Liver (tissue), 8 donors: ENCODE measurements at regions not wholly inside any gene's neighbourhood (a gene's known extent, or its start where the extent isn't known, plus 50 kb on each side); places are given as distances from the start of the nearest gene placed in this dataset.

ENCODE experiments used
- DNase-seq: peaks from one replicate; pipeline ENCODE4 v3.0.0-alpha.2; 2017; ENCODE audit warnings: low spot score
- H3K27ac ChIP-seq, 2 donors: one replicate each; pipeline ENCODE4 v1.7.0; 2013; ENCODE audit warnings: inconsistent platforms in 2 of 2, low read length in 2 of 2, control low read depth in 1 of 2, low read depth in 1 of 2, mild to moderate bottlenecking in 1 of 2
- H3K27me3 ChIP-seq, 4 donors: one replicate each; pipeline versions ENCODE4 v1.6.1 to v1.7.0; 2013; ENCODE audit warnings: low read length in 3 of 4, inconsistent platforms in 1 of 4, mild to moderate bottlenecking in 1 of 4, moderate library complexity in 1 of 4; ENCODE audit not compliant: control insufficient read depth in 4 of 4, insufficient read depth in 4 of 4
- H3K36me3 ChIP-seq, 4 donors: one replicate each; pipeline versions ENCODE4 v1.6.1 to v1.7.0; 2013; ENCODE audit warnings: low read length in 3 of 4, mild to moderate bottlenecking in 3 of 4, low read depth in 1 of 4, moderate library complexity in 1 of 4; ENCODE audit not compliant: control insufficient read depth in 4 of 4, insufficient read depth in 3 of 4
- H3K4me1 ChIP-seq, 4 donors: one replicate each; pipeline versions ENCODE4 v1.6.1 to v1.7.0; 2013; ENCODE audit warnings: low read length in 3 of 4, mild to moderate bottlenecking in 3 of 4, moderate library complexity in 1 of 4; ENCODE audit not compliant: control insufficient read depth in 4 of 4, insufficient read depth in 4 of 4
- H3K4me3 ChIP-seq, 3 donors: one replicate each; pipeline versions ENCODE4 v1.6.1 to v1.7.0; 2013; ENCODE audit warnings: low read length in 3 of 3, control low read depth in 1 of 3, low read depth in 1 of 3, mild to moderate bottlenecking in 1 of 3
- H3K9ac ChIP-seq, 2 donors: one replicate each; pipeline ENCODE4 v1.7.0; 2013; ENCODE audit warnings: low read length in 2 of 2, mild to moderate bottlenecking in 2 of 2, moderate library complexity in 2 of 2, control low read depth in 1 of 2, low read depth in 1 of 2
- H3K9me3 ChIP-seq, 4 donors: one replicate each; pipeline versions ENCODE4 v1.6.1 to v1.7.0; 2013; ENCODE audit warnings: low read length in 3 of 4; ENCODE audit not compliant: control insufficient read depth in 4 of 4
- ATF3 ChIP-seq: IDR thresholded peaks from 2 replicates; pipeline ENCODE4 v1.6.1; 2016; ENCODE audit warnings: antibody characterized with exemption
- CTCF ChIP-seq: fragments of 150-350 bp; IDR thresholded peaks from 2 replicates; pipeline ENCODE4 v1.5.1; 2017; ENCODE audit warnings: improper control_type of control experiment, low read depth, low read length; ENCODE audit not compliant: missing input control
- EGR1 ChIP-seq, 2 donors: IDR thresholded peaks; 2 replicates each; pipeline ENCODE4 v1.6.1; 2016 to 2018; ENCODE audit warnings: antibody characterized with exemption in 2 of 2, low read depth in 2 of 2
- FOXA1 ChIP-seq: IDR thresholded peaks from 2 replicates; pipeline ENCODE4 v1.6.1; 2016; ENCODE audit warnings: antibody characterized with exemption
- FOXA2 ChIP-seq: IDR thresholded peaks from 2 replicates; pipeline ENCODE4 v1.6.1; 2016; ENCODE audit warnings: antibody characterized with exemption
- GABPA ChIP-seq, 2 donors: IDR thresholded peaks in 1 of 2; conservative IDR thresholded peaks in 1 of 2; 2 replicates each; pipeline ENCODE4 v1.6.1; 2016; ENCODE audit warnings: antibody characterized with exemption in 2 of 2, mild to moderate bottlenecking in 1 of 2, moderate library complexity in 1 of 2
- HNF4A ChIP-seq, 2 donors: conservative IDR thresholded peaks; 2 replicates each; pipeline ENCODE4 v1.6.1; 2016; ENCODE audit warnings: antibody characterized with exemption in 2 of 2, mild to moderate bottlenecking in 2 of 2
- HNF4G ChIP-seq: IDR thresholded peaks from 2 replicates; pipeline ENCODE4 v1.6.1; 2016; ENCODE audit warnings: antibody characterized with exemption
- JUND ChIP-seq, 2 donors: IDR thresholded peaks; 2 replicates each; pipeline ENCODE4 v1.6.1; 2016; ENCODE audit warnings: antibody characterized with exemption in 2 of 2
- NR2F2 ChIP-seq: IDR thresholded peaks from 2 replicates; pipeline ENCODE4 v1.6.1; 2016; ENCODE audit warnings: antibody characterized with exemption
- RAD21 ChIP-seq, 2 donors: IDR thresholded peaks; 2 replicates each; pipeline ENCODE4 v1.6.1; 2016; ENCODE audit warnings: antibody characterized with exemption in 2 of 2, mild to moderate bottlenecking in 2 of 2
- REST ChIP-seq: IDR thresholded peaks from 2 replicates; pipeline ENCODE4 v1.6.1; 2016; ENCODE audit warnings: antibody characterized with exemption, mild to moderate bottlenecking
- RXRA ChIP-seq, 2 donors: IDR thresholded peaks; 2 replicates each; pipeline ENCODE4 v1.6.1; 2017 to 2018; ENCODE audit warnings: antibody characterized with exemption in 2 of 2, mild to moderate bottlenecking in 1 of 2
- SP1 ChIP-seq: IDR thresholded peaks from 2 replicates; pipeline ENCODE4 v1.6.1; 2018; ENCODE audit warnings: antibody characterized with exemption, mild to moderate bottlenecking
- TAF1 ChIP-seq: conservative IDR thresholded peaks from 2 replicates; pipeline ENCODE4 v1.6.1; 2016; ENCODE audit warnings: antibody characterized with exemption, mild to moderate bottlenecking
- YY1 ChIP-seq: IDR thresholded peaks from 2 replicates; pipeline ENCODE4 v1.6.1; 2016; ENCODE audit warnings: antibody characterized with exemption, mild to moderate bottlenecking
- ZBTB33 ChIP-seq: IDR thresholded peaks from 2 replicates; pipeline ENCODE4 v1.6.1; 2016; ENCODE audit warnings: antibody characterized with exemption
- WGBS: extraction: QIAGEN DNeasy Blood & Tissue Kit; methylation state at CpG from one replicate; pipeline ENCODE4 v1.1.7; 2013; 5-methylcytosine and 5-hydroxymethylcytosine counted together
- donor health status: healthy.
- donor health status: healthy.
- donor health status: healthy.
- donor health status: healthy.
- donor health status: healthy.

- no peak for TF ChIP-seq ZBTB33
- TF ChIP-seq YY1, result no peak
- TF ChIP-seq ATF3, result no peak
- TF ChIP-seq RAD21 (IDR thresholded peaks at IDR 0.05), result no peak
- TF ChIP-seq TAF1, result no peak
- TF ChIP-seq JUND (IDR thresholded peaks at IDR 0.05), result no peak
- TF ChIP-seq HNF4G, result no peak
- no peak for TF ChIP-seq EGR1 (IDR thresholded peaks at IDR 0.05; ENCODE audit: low read depth in 2 of 2)
- TF ChIP-seq HNF4A (conservative IDR thresholded peaks at IDR 0.05), result no peak
- TF ChIP-seq SP1, result no peak
- no peak for TF ChIP-seq FOXA2
- no peak for TF ChIP-seq CTCF
- no peak for TF ChIP-seq NR2F2
- H3K4me1 ChIP-seq, result no peaks in the 10 kb centered on the region
- H3K4me3 ChIP-seq, result no peak overlapping the region
- 71% methylated on average over 2 of the region's 2 CpGs for WGBS
- no peak for DNase-seq
- H3K27me3 ChIP-seq, result no peaks in the 10 kb centered on the region
- no peak overlapping the region for H3K9ac ChIP-seq
- H3K27ac ChIP-seq, result no peak overlapping the region
- H3K36me3 ChIP-seq, result no peaks in the 10 kb centered on the region
- peaks cover 5 to 22% (median 9%) of the 10 kb centered on the region in 4 donors for H3K9me3 ChIP-seq
Measured at GRCh38 chr1:118360817-118361216, 175.8 kb upstream of the SPAG17 start.

GRCh38 chr1:118346936-118347335 lies 161.9 kb upstream of the SPAG17 start:
- WGBS, result 18% methylated on average over 3 of the region's 3 CpGs
- DNase-seq, result no peak

More at GRCh38 chr1:118346936-118347335, 161.9 kb upstream of the SPAG17 start:
- H3K9me3 ChIP-seq, result no peaks in the 10 kb centered on the region
- no peak overlapping the region for H3K27ac ChIP-seq
- no peaks in the 10 kb centered on the region for H3K36me3 ChIP-seq
- H3K4me3 ChIP-seq, result no peak overlapping the region
- H3K9ac ChIP-seq, result no peak overlapping the region
- TF ChIP-seq NR2F2 (no peak), RXRA (IDR thresholded peaks at IDR 0.05) (no peak), ZBTB33 (no peak), GABPA (IDR thresholded peaks at IDR 0.05 in 1 of 2, conservative IDR thresholded peaks at IDR 0.05 in 1 of 2) (no peak), FOXA1 (no peak), CTCF (no peak), REST (no peak), ATF3 (no peak), FOXA2 (no peak), EGR1 (IDR thresholded peaks at IDR 0.05; ENCODE audit: low read depth in 2 of 2) (no peak), HNF4A (conservative IDR thresholded peaks at IDR 0.05) (no peak), HNF4G (no peak)
- no peaks in the 10 kb centered on the region for H3K27me3 ChIP-seq
- H3K4me1 ChIP-seq, result no peaks in the 10 kb centered on the region
